Astrocyte (in vitro differentiated cells and primary cell): ENCODE measurements at regions not wholly inside any gene's neighbourhood (a gene's known extent, or its start where the extent isn't known, plus 50 kb on each side); places are given as distances from the start of the nearest gene placed in this dataset.

Experiments
- DNase-seq: peaks from one replicate; pipeline ENCODE4 v3.0.0-alpha.2; 2010; ENCODE audit warnings: low read depth
- FAIRE-seq: peaks from 2 replicates; lab custom pipeline; 2011; peaks lifted over from hg19 to GRCh38; lab: Jason Lieb, UNC
- H2AFZ ChIP-seq: 2 replicates; pipeline ENCODE4 v1.6.0; 2012; ENCODE audit warnings: low read depth, low read length, inconsistent platforms
- H3K27ac ChIP-seq: 2 replicates; pipeline ENCODE4 v1.5.1; 2011; ENCODE audit warnings: low read depth, low read length, inconsistent platforms
- H3K27me3 ChIP-seq: 2 replicates; pipeline ENCODE4 v1.6.0; 2011; ENCODE audit warnings: low read length, inconsistent platforms; ENCODE audit not compliant: insufficient read depth
- H3K36me3 ChIP-seq: 2 replicates; pipeline ENCODE4 v1.5.1; 2011; ENCODE audit warnings: low read length, inconsistent platforms; ENCODE audit not compliant: insufficient read depth
- H3K4me1 ChIP-seq: 2 replicates; pipeline ENCODE4 v1.5.1; 2011; ENCODE audit warnings: low read length, inconsistent platforms; ENCODE audit not compliant: insufficient read depth
- H3K4me2 ChIP-seq: 2 replicates; pipeline ENCODE4 v1.6.0; 2012; ENCODE audit warnings: low read length, inconsistent platforms
- H3K4me3 ChIP-seq: 2 replicates; pipeline ENCODE4 v1.5.1; 2011; ENCODE audit warnings: low read depth, mild to moderate bottlenecking, low read length, inconsistent platforms; ENCODE audit not compliant: insufficient read depth
- H3K79me2 ChIP-seq: 2 replicates; pipeline ENCODE4 v1.6.0; 2012; ENCODE audit warnings: mild to moderate bottlenecking, low read length, inconsistent platforms; ENCODE audit not compliant: insufficient read depth
- H3K9ac ChIP-seq: 2 replicates; pipeline ENCODE4 v1.6.0; 2012; ENCODE audit warnings: mild to moderate bottlenecking, low read length, inconsistent platforms
- H3K9me3 ChIP-seq: 2 replicates; pipeline ENCODE4 v1.5.1; 2012; ENCODE audit warnings: low read depth, mild to moderate bottlenecking, low read length, inconsistent platforms; ENCODE audit not compliant: insufficient read depth
- H4K20me1 ChIP-seq: 2 replicates; pipeline ENCODE4 v1.6.0; 2012; ENCODE audit warnings: low read length, inconsistent platforms; ENCODE audit not compliant: insufficient read depth
- H3K27ac Mint-ChIP-seq: one replicate; pipeline ENCODE4 v1.8.0; 2021; ENCODE audit warnings: mild to moderate bottlenecking, mixed read lengths; ENCODE audit not compliant: unreplicated experiment
- H3K27me3 Mint-ChIP-seq: one replicate; pipeline ENCODE4 v1.8.0; 2021; ENCODE audit warnings: low read depth, mixed read lengths; ENCODE audit not compliant: unreplicated experiment
- H3K36me3 Mint-ChIP-seq: one replicate; pipeline ENCODE4 v1.8.0; 2021; ENCODE audit warnings: low read depth, mixed read lengths; ENCODE audit not compliant: unreplicated experiment
- H3K4me1 Mint-ChIP-seq: one replicate; pipeline ENCODE4 v1.8.0; 2021; ENCODE audit warnings: low read depth, mixed read lengths; ENCODE audit not compliant: unreplicated experiment
- H3K4me3 Mint-ChIP-seq: one replicate; pipeline ENCODE4 v1.8.0; 2021; ENCODE audit warnings: mild to moderate bottlenecking, moderate library complexity, mixed read lengths; ENCODE audit not compliant: unreplicated experiment
- H3K9me3 Mint-ChIP-seq: one replicate; pipeline ENCODE4 v1.8.0; 2021; ENCODE audit warnings: mild to moderate bottlenecking, mixed read lengths; ENCODE audit not compliant: unreplicated experiment
- CTCF ChIP-seq: IDR thresholded peaks from 2 replicates; pipeline ENCODE4 v1.5.1; 2011; ENCODE audit warnings: low read depth, mild to moderate bottlenecking, inconsistent platforms, low read length, moderate library complexity; ENCODE audit not compliant: insufficient read depth
- EZH2 ChIP-seq: IDR thresholded peaks from 2 replicates; pipeline ENCODE4 v1.6.1; 2012; ENCODE audit warnings: mild to moderate bottlenecking, low read length, inconsistent platforms; ENCODE audit not compliant: insufficient read depth

- Histone ChIP-seq H4K20me1 (no peaks in the 10 kb centered on the region), H3K9ac (no peak overlapping the region), H3K9me3 (no peaks in the 10 kb centered on the region), H3K4me2 (no peak overlapping the region), H3K4me1 (no peaks in the 10 kb centered on the region), H3K36me3 (no peaks in the 10 kb centered on the region), H3K27ac (no peak overlapping the region), H3K79me2 (no peaks in the 10 kb centered on the region), H3K27me3 (no peaks in the 10 kb centered on the region), H3K4me3 (no peak overlapping the region), H2AFZ (no peak overlapping the region)
- Mint-ChIP-seq H3K9me3 (peaks cover 2% of the 10 kb centered on the region), H3K36me3 (no peaks in the 10 kb centered on the region), H3K4me3 (no peak overlapping the region), H3K27ac (no peak overlapping the region), H3K4me1 (no peaks in the 10 kb centered on the region), H3K27me3 (peaks cover 2% of the 10 kb centered on the region)
- DNase-seq = no peak
- FAIRE-seq = no peak
- no peak for TF ChIP-seq EZH2
- TF ChIP-seq CTCF = no peak
Observed at GRCh38 chr7:39882148-39882784, 67.8 kb upstream of the CDK13 start.

- no peak overlapping the region for H3K27ac ChIP-seq
- H2AFZ ChIP-seq = no peak overlapping the region
- Mint-ChIP-seq H3K4me1 (no peaks in the 10 kb centered on the region), H3K9me3 (peaks cover 2% of the 10 kb centered on the region), H3K27me3 (peaks cover 2% of the 10 kb centered on the region), H3K36me3 (no peaks in the 10 kb centered on the region), H3K4me3 (no peak overlapping the region), H3K27ac (no peak overlapping the region)
- H3K9me3 ChIP-seq = no peaks in the 10 kb centered on the region
- no peaks in the 10 kb centered on the region for H3K36me3 ChIP-seq
- no peaks in the 10 kb centered on the region for H3K4me1 ChIP-seq
- H3K27me3 ChIP-seq = no peaks in the 10 kb centered on the region
- H4K20me1 ChIP-seq = no peaks in the 10 kb centered on the region
- no peak overlapping the region for H3K4me2 ChIP-seq
- no peak overlapping the region for H3K9ac ChIP-seq
- FAIRE-seq (no peak), DNase-seq (no peak)
- no peak for TF ChIP-seq EZH2
- TF ChIP-seq CTCF = no peak
- no peaks in the 10 kb centered on the region for H3K79me2 ChIP-seq
- no peak overlapping the region for H3K4me3 ChIP-seq
Observed at GRCh38 chr7:39883812-39884390, 66.2 kb upstream of the CDK13 start.

DNA sequence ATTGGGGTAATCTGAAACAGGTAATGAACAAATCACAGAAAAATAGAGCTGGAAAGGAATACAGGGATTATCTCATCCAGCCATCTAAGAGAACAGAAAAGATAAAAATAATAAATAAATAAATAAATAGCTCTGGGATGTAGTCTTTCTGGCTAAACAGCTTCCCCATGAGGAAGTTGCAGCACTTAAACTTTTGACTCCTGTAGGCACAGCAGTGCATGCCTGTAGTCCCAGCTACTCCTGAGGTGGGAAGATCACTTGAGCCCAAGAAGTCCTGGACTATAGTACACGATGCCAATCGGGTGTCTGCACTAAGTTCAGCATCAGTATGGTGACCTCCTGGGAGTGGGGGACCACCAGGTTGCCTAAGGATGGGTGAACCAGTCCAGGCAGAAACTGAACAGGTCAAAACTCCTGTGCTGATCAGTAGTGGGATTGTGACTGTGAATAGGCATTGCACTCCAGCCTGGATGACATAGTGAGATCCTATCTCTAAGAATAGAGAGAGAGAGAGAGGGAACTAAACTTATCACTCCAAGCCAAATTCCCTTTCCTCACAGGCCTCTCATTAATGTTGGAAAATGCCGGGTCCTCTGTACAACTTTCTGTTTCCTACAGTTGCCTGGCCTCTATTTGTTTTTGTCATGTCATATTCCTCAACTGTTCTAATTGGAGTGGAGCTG lies 61.7 kb upstream of the CDK13 start:
- Histone ChIP-seq H3K27ac (no peak overlapping the region), H3K4me3 (no peak overlapping the region), H3K4me1 (no peaks in the 10 kb centered on the region), H3K4me2 (no peak overlapping the region), H3K36me3 (no peaks in the 10 kb centered on the region), H2AFZ (no peak overlapping the region), H3K79me2 (no peaks in the 10 kb centered on the region), H3K9me3 (no peaks in the 10 kb centered on the region), H3K9ac (no peak overlapping the region), H3K27me3 (peaks cover 10% of the 10 kb centered on the region), H4K20me1 (no peaks in the 10 kb centered on the region)
- Mint-ChIP-seq H3K27me3 (peaks cover 11% of the 10 kb centered on the region), H3K36me3 (no peaks in the 10 kb centered on the region), H3K27ac (no peak overlapping the region), H3K4me3 (no peak overlapping the region), H3K4me1 (no peaks in the 10 kb centered on the region), H3K9me3 (peaks cover 2% of the 10 kb centered on the region)
- DNase-seq (no peak), FAIRE-seq (no peak)
- TF ChIP-seq CTCF = no peak
- TF ChIP-seq EZH2 = no peak
